ENCODE measurements at regions not wholly inside any gene's neighbourhood (a gene's known extent, or its start where the extent isn't known, plus 50 kb on each side); places are given as distances from the start of the nearest gene placed in this dataset.

- DNase-seq (ENCODE audit: low spot score) = no peak
- H3K36me3 ChIP-seq (ENCODE audit: low read depth) = no peaks in the 10 kb centered on the region
- no peak for ATAC-seq (ENCODE audit: low read depth)
- no peak for TF ChIP-seq CTCF (IDR thresholded peaks at IDR 0.05; ENCODE audit: poor library complexity, severe bottlenecking)
- H3K27ac ChIP-seq (ENCODE audit: poor library complexity, severe bottlenecking) = no peak overlapping the region
- no peaks in the 10 kb centered on the region for H3K4me1 ChIP-seq (ENCODE audit: insufficient read depth, poor library complexity, severe bottlenecking)
- H3K27me3 ChIP-seq (ENCODE audit: insufficient read depth, poor library complexity, severe bottlenecking) = no peaks in the 10 kb centered on the region
- no peak overlapping the region for H3K4me3 ChIP-seq (ENCODE audit: severe bottlenecking)
- H3K9me3 ChIP-seq (ENCODE audit: severe bottlenecking) = no peaks in the 10 kb centered on the region
Observed at GRCh38 chr5:128591598-128592455, 53.8 kb upstream of the FBN2 start.

- no peak overlapping the region for H3K4me3 ChIP-seq (ENCODE audit: severe bottlenecking)
- no peak for TF ChIP-seq CTCF (IDR thresholded peaks at IDR 0.05; ENCODE audit: poor library complexity, severe bottlenecking)
- DNase-seq (ENCODE audit: low spot score) (no peak), ATAC-seq (ENCODE audit: low read depth) (no peak)
- H3K36me3 ChIP-seq (ENCODE audit: low read depth) = no peaks in the 10 kb centered on the region
- H3K27me3 ChIP-seq (ENCODE audit: insufficient read depth, poor library complexity, severe bottlenecking) = no peaks in the 10 kb centered on the region
- H3K4me1 ChIP-seq (ENCODE audit: insufficient read depth, poor library complexity, severe bottlenecking) = no peaks in the 10 kb centered on the region
- H3K9me3 ChIP-seq (ENCODE audit: severe bottlenecking) = no peaks in the 10 kb centered on the region
- H3K27ac ChIP-seq (ENCODE audit: poor library complexity, severe bottlenecking) = no peak overlapping the region
Observed at GRCh38 chr5:128596071-128596470, 58.0 kb upstream of the FBN2 start.

GRCh38 chr5:128597156-128597555 lies 59.1 kb upstream of the FBN2 start:
- Histone ChIP-seq H3K4me3 (ENCODE audit: severe bottlenecking) (no peak overlapping the region), H3K4me1 (ENCODE audit: insufficient read depth, poor library complexity, severe bottlenecking) (no peaks in the 10 kb centered on the region), H3K36me3 (ENCODE audit: low read depth) (no peaks in the 10 kb centered on the region), H3K27ac (ENCODE audit: poor library complexity, severe bottlenecking) (no peak overlapping the region), H3K9me3 (ENCODE audit: severe bottlenecking) (no peaks in the 10 kb centered on the region), H3K27me3 (ENCODE audit: insufficient read depth, poor library complexity, severe bottlenecking) (no peaks in the 10 kb centered on the region)
- no peak for TF ChIP-seq CTCF (IDR thresholded peaks at IDR 0.05; ENCODE audit: poor library complexity, severe bottlenecking)
- no peak for DNase-seq (ENCODE audit: low spot score)
- no peak for ATAC-seq (ENCODE audit: low read depth)

GRCh38 chr5:128613128-128613527 lies 75.1 kb upstream of the FBN2 start:
- no peak overlapping the region for H3K4me3 ChIP-seq (ENCODE audit: severe bottlenecking)
- no peaks in the 10 kb centered on the region for H3K4me1 ChIP-seq (ENCODE audit: insufficient read depth, poor library complexity, severe bottlenecking)
- no peak overlapping the region for H3K27ac ChIP-seq (ENCODE audit: poor library complexity, severe bottlenecking)
- H3K36me3 ChIP-seq (ENCODE audit: low read depth) = no peaks in the 10 kb centered on the region; the same call in 1 of the 2 replicates
- H3K9me3 ChIP-seq (ENCODE audit: severe bottlenecking) = no peaks in the 10 kb centered on the region
- DNase-seq (ENCODE audit: low spot score) (no peak), ATAC-seq (ENCODE audit: low read depth) (peak; percentile 70)
- no peak for TF ChIP-seq CTCF (IDR thresholded peaks at IDR 0.05; ENCODE audit: poor library complexity, severe bottlenecking)
- no peaks in the 10 kb centered on the region for H3K27me3 ChIP-seq (ENCODE audit: insufficient read depth, poor library complexity, severe bottlenecking)

GRCh38 chr5:128613766-128614165 lies 75.7 kb upstream of the FBN2 start:
- no peak; the same call in 2 of the 3 replicates for ATAC-seq (ENCODE audit: low read depth)
- no peak for TF ChIP-seq CTCF (IDR thresholded peaks at IDR 0.05; ENCODE audit: poor library complexity, severe bottlenecking)
- H3K36me3 ChIP-seq (ENCODE audit: low read depth) = no peaks in the 10 kb centered on the region; the same call in 1 of the 2 replicates

More at GRCh38 chr5:128613766-128614165, 75.7 kb upstream of the FBN2 start:
- Histone ChIP-seq H3K4me3 (ENCODE audit: severe bottlenecking) (no peak overlapping the region), H3K27ac (ENCODE audit: poor library complexity, severe bottlenecking) (no peak overlapping the region), H3K9me3 (ENCODE audit: severe bottlenecking) (no peaks in the 10 kb centered on the region), H3K4me1 (ENCODE audit: insufficient read depth, poor library complexity, severe bottlenecking) (no peaks in the 10 kb centered on the region), H3K27me3 (ENCODE audit: insufficient read depth, poor library complexity, severe bottlenecking) (no peaks in the 10 kb centered on the region)
- DNase-seq (ENCODE audit: low spot score) = no peak
